Smooth muscle cell of the brain vasculature (primary cell): ENCODE measurements at regions not wholly inside any gene's neighbourhood (a gene's known extent, or its start where the extent isn't known, plus 50 kb on each side); places are given as distances from the start of the nearest gene placed in this dataset.
"Not testable (repeated sequence)": the region's sequence is repeated elsewhere in the genome, so short reads cannot be mapped to it uniquely, and the experiment has no call there.

Experiments
- DNase-seq: peaks from one replicate; pipeline ENCODE4 v3.0.0-alpha.2; 2012; ENCODE audit warnings: low read depth, low spot score

GRCh38 chr13:50596156-50596555 lies 247.3 kb downstream of the DLEU7 start:
- no peak for DNase-seq

GRCh38 chr13:50596776-50597203 lies 246.7 kb downstream of the DLEU7 start:
- DNase-seq: no peak

DNA sequence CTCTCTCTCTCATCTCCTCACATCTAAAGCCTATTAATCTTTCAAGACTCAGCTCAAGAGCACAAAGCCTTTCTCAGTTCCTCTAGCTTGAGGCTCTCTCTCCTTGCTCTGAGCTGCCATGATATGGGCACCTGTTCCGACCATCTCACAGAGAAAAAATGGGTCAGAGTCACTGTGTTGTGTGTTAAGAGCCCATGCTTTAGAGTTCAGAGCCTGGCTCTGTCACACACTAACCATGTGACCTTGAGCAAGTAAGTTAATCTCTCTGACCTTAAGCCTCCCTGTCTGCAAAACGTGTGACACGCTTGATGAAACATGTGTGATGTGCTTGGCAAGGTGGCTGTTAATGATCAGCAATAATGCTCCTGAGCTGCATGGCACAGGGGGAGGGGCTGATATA lies 245.2 kb downstream of the DLEU7 start:
- DNase-seq: no peak

DNA sequence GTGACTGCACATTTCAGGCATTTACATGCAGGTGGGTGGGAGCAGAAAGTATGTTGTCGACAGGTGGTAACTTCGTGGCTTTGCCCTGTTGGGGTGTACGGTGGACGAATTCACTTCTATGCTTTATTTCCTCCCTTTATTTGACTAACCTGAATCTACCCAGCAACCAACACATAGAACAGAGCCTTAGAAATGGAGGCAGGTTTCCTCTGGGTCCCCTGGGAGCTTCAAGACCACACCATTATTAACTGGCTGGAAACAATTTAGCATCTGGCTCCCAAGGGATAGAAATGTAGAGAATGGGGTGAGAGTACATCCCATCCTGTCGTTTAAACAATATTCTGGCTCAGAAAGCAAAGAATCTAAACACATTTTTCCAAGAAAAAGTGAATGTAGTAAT lies 244.4 kb downstream of the DLEU7 start:
- no peak for DNase-seq

- no peak for DNase-seq
Observed at GRCh38 chr13:50599927-50600326, 243.6 kb downstream of the DLEU7 start.

DNA sequence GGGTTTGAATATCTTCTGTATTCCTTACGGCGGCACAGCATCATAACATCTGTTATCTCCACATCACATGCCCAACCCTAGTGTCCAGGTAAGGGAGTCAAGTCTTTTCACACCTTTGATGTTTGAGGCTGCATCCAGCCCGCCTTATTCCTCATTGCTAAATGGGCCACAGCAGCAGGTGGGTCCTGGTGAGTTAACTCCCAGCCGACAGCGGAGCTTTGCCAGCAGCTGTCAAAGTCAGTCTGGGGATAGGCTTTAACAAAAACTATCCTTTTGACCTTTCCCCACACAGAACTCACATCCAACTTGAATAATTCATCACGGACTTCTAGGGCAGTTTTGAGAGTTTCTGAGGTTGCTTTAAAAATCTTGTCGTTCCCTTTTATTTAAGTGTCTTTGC lies 235.1 kb downstream of the DLEU7 start:
- no peak for DNase-seq

DNA sequence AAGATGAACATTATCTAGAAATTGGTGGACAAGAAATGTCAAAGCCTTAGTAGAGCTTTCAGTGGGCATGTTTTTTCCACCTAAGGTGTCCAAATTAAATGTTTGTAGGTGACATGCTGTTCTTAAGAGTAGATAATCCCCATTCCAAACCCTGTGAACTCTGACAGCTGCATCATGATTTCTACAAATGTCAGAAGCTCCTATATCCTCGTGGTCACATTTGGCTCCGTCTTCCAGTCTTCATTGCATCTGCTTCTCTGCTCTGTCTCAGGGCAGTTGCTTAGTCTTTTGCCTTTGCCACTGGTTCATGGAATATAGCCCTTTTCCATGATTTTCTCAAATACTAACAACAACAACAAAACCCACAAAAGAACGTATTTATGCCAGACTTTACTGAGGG lies 234.5 kb downstream of the DLEU7 start:
- no peak for DNase-seq

DNA sequence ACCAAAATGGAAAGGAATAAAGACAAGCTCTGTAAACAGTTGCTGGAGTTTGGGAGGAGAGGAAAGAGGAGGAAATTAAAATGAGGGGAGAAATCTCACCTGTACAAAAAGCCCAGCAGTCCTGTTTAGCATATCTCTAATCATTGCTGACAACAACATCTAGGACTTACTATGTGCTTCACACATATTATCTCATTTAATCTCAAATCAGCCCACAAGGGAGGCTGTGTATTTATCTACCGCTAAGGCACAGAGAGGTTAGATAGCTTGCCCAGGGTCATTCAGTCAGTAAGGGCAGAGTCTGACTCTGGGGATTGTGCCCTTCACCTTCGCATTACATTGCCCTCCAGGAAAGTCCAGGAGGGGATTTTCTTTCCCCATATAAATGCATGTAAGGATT lies 233.3 kb downstream of the DLEU7 start:
- DNase-seq: no peak

GRCh38 chr13:50611117-50611781 lies 232.2 kb downstream of the DLEU7 start:
- DNase-seq: no peak

DNA sequence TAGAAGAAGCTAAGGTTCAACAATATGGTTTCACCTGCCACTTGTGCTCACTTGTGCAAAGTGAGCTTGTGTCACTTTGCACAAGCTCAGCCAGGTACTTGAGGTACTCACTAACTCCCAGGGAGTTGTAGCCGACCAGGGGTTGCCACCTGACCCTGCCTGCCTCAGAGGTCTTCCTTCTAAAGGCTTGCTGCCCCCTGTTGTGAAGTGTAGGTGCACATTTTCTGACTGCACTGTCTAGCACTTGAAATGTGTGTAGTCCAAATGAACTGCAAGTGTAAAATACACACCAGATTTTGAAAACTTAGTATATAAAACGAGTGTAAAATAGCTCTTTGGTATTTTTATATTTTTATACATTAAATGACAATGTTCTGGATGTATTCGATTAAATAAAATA lies 230.8 kb downstream of the DLEU7 start:
- no peak for DNase-seq

GRCh38 chr13:50613356-50613831 lies 230.1 kb downstream of the DLEU7 start:
- no peak for DNase-seq

GRCh38 chr13:50615234-50615633 lies 228.3 kb downstream of the DLEU7 start:
- DNase-seq: no peak

GRCh38 chr13:50616101-50616500 lies 227.4 kb downstream of the DLEU7 start:
- DNase-seq: no peak

- DNase-seq: no peak
Observed at GRCh38 chr13:50617134-50617721, 226.3 kb downstream of the DLEU7 start.

DNA sequence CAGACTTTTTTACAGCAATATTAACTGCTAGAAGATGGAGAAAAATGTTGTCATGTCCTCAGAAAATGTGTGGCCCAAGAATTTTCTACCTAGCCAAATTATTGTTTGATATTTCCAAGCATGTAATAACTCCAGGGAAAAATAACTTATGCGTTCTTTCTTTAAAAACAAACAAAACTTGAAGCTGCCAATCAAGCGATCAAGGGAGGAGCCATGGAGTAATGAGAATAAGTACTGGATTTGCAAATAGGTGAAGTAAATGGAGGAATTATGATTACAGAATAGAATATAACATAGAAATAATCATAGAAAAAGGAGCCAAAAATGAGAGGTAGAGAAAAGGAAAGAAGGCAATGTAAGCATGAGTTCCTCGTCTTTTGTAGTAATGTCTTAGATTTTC lies 225.3 kb downstream of the DLEU7 start:
- no peak for DNase-seq

GRCh38 chr13:50626101-50626547 lies 217.4 kb downstream of the DLEU7 start:
- DNase-seq: no peak

DNA sequence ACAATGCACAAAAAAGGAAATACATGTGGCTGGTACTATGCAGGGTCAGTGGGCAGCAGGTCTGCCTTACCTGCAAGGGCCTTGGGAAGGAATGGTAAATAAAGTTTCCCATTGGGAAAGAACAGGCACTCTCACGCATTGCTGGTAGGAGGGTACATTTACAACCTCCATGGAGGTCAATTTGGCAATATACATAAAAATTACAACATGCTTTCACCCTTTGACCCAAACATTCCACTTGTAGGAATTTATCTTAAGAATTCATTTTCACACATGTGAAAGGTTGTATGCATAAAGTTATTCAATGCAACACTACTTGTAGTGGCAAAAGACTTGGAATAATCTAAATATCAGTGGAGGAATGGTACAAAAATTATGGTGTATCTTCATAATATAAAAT lies 216.4 kb downstream of the DLEU7 start:
- DNase-seq: no peak

DNA sequence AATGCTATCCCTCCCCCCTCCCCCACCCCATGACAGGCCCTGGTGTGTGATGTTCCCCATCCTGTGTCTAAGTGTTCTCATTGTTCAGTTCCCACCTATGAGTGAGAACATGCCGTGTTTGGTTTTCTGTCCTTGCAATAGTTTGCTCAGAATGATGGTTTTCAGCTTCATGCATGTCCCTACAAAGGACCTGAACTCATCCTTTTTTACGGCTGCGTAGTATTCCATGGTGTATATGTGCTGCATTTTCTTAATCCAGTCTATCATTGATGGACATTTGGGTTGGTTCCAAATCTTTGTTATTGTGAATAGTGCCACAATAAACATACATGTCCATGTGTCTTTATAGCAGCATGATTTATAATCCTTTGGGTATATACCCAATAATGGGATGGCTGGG lies 215.0 kb downstream of the DLEU7 start:
- DNase-seq: not testable (repeated sequence)

DNA sequence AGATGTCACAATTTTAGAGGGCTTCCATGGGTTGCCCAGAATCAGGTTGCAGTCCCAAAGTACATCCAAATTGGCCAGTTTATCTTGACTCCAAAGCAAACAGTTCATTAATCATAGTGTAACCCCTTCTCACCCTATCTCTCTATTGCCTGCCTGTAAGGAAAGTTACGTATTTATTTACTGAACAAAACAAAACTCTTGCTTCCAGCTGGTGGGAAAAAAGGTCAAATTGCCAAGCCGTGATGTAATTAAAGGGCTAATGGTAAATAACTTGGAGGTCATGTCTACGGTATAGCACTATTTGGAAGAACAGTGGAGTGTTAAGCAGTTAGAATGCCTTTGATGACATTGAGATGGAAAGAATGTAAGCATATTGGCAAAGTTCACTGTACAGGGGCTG lies 214.0 kb downstream of the DLEU7 start:
- no peak for DNase-seq

DNA sequence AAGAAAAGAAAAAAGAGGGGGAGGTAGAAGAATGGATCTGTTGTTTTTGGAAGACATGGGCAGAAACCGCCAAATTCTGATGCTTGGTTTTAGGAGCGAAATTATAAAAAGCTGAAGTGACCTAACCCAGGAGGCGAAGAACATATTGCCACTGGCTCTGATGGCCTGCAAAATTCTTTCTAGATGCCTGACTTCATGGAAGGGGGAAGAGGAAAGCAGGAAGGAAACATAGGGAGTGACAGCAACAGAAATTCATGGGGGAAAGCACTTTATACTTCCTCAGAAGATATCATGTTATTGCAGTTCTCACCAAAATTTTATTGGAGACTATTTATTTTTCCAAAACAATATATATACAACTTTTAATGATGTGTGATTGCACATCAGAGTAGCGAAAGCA lies 213.5 kb downstream of the DLEU7 start:
- no peak for DNase-seq

- no peak for DNase-seq
Observed at GRCh38 chr13:50631041-50631440, 212.5 kb downstream of the DLEU7 start.

- DNase-seq: no peak
Observed at GRCh38 chr13:50634339-50634738, 209.2 kb downstream of the DLEU7 start.

GRCh38 chr13:50635504-50635903 lies 208.0 kb downstream of the DLEU7 start:
- no peak for DNase-seq
